Stimulated activated CD4-positive, alpha-beta T cell treated with anti-CD3 and anti-CD28 coated beads, Interleukin-15, amount 100 ng/mL, for 24 hours (primary cell): ENCODE measurements at regions not wholly inside any gene's neighbourhood (a gene's known extent, or its start where the extent isn't known, plus 50 kb on each side); places are given as distances from the start of the nearest gene placed in this dataset.

Experiments used
- DNase-seq: peaks from one replicate; pipeline ENCODE4 v3.0.0-alpha.2; 2020

- no peak for DNase-seq
Observed at GRCh38 chr3:102605153-102605552, 170.3 kb downstream of the ZPLD1 start.

GRCh38 chr3:102608875-102609274, 174.1 kb downstream of the ZPLD1 start:
- DNase-seq = no peak

DNA sequence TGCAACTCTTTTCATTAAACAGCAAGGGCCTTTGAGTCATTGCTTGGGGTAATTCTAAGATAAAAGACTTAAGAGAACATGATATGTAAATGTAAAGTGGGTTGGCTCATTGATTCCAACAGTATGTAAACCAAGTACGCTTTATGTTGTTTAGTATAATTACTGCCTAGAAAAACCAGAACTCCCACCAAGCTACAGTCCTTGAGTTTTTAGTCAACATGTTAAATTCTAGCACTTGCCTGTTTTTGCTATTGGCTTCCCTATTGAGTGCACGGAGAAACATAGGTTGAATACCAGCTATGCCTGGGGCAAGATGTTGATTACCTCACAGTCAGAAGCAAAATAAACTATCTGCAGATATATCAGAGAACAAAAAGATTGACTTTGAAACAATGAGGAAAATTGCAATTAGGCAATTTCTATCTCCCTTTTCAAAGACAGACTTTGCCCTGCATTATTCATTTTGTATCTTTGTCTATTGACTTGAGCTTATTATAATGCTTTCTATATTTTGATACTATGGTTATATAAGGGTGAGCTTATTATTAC, 179.3 kb downstream of the ZPLD1 start:
- DNase-seq = no peak

DNA sequence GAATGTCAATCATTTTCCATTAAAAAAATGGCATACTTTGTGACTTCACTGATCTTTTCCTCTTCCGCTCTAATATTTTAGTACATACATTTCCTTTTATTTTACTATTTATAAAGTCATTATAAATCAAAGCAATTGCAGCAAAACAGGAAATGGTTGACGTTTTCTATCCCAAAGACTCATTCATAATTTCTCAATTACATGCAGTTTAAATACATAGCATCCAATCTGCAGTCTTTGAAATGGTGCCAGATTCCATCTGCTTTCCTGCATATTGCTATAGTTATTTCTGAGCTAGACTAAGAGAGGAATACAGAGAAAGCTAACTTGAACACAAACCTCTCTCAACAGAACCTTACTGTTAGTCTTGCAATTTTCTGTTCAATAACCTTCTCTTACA, 179.8 kb downstream of the ZPLD1 start:
- no peak for DNase-seq

- DNase-seq = no peak
Observed at GRCh38 chr3:102617381-102617780, 182.6 kb downstream of the ZPLD1 start.

GRCh38 chr3:102619361-102619760, 184.5 kb downstream of the ZPLD1 start:
- no peak for DNase-seq

DNA sequence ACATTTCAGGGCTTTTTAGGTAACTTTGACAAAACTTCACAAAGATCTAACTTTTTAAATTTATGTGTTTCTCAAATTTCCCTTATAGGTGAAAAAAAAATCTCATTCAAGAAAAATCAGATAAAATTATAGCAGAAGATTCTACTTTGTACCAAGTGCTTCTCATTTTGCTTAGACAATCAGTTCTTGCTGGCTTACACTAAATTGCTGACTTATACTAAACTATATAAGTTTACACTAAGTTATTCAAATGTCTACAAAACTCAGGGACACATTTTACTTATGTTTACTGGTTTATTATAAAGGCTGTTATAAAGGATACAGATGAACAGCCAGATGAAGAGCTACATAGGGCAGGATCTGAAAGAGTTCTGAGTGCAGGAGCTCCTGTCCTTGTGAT, 195.1 kb downstream of the ZPLD1 start:
- DNase-seq = no peak

DNA sequence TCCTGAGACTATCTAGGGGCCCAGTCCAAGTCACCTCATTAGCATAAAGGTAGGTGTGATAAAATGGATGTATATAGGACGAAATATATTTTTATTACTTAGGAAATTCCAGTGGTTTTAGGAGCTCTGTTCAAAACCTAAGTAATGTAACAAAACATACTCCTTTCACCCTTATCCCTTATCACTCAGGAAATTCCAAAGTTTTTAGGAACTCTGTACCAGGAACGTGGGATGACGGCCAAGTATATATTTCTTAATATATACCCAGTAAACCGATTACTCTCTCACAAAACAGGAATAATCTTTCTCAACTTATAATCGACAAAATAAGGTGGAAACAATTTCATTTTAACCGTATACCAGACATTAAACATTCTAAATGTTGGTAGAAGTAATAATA, 195.7 kb downstream of the ZPLD1 start:
- DNase-seq = no peak

GRCh38 chr3:102643546-102643945, 208.7 kb downstream of the ZPLD1 start:
- DNase-seq = no peak

DNA sequence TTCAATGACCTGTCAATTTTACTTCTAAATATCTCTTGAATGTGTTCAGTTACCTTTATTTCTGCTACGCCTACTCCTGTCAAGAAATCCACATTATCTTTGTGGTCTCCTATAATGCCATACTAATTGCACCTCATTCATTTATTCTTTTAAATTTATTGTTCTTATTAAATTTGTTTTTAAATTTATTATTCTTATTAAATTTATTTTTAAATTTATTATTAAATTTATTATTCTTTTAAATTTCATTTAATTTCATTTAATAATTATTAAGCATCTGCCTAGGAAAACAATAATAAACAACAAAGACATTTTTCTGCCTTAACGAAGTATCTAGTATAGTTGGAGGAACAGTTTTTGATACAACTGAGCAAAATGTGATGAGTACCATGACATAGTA, 211.7 kb downstream of the ZPLD1 start:
- DNase-seq = no peak

DNA sequence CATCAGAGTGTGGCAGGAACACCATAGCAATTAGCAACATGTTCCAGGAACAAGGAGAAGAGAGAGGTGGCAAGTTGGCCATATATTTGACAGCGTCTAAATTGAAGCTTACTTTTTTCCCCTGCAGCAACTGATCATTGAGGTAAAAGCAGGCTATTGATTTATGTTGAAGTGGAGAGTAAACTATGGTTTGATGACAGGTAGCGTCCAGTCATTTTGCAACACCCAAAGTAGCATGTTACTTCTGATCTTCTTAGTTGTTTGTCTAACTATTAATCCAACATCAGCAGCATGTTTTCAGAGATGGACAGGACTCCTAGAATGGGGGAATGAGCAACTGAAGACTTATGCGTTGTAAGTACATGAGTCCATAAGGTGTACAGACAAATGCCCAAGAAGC, 225.8 kb downstream of the ZPLD1 start:
- DNase-seq = no peak

DNA sequence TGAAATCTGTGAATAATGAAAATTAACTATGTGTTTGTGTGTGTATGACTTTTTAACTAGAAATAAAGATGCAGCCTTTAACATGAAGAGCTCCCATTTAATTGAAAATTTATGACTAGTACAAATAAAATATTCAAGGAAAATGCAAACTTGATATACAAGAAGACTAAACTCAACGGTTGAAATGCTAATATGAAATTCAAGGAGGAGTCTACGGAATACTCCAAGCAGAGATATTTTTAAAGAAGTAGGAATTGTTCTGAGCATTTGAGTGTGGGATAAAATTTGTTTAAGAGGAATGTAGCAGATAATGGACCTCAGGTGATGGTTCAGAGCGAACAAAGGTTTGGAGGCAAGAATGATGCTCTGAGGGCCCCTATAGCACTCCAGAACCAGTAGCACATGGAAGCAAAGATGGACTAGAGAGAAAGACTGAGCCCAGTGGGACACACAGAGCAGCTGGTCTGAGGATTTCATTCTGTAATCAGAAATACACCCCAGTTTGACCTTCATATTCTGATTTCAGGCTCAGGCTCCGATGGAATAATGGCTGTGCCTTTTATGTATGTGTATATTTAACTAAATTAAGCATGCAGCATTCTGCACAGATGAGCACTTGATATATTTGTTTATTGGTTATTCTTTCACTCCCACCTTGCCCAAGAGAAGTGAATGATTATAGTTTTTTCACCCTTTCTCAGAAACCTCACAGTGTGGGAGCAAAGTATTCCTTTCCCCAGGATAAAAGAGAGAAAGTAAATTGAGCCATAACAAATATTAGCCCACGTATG, 227.1 kb downstream of the ZPLD1 start:
- DNase-seq = no peak

GRCh38 chr3:102662498-102662772, 227.6 kb downstream of the ZPLD1 start:
- DNase-seq = no peak

DNA sequence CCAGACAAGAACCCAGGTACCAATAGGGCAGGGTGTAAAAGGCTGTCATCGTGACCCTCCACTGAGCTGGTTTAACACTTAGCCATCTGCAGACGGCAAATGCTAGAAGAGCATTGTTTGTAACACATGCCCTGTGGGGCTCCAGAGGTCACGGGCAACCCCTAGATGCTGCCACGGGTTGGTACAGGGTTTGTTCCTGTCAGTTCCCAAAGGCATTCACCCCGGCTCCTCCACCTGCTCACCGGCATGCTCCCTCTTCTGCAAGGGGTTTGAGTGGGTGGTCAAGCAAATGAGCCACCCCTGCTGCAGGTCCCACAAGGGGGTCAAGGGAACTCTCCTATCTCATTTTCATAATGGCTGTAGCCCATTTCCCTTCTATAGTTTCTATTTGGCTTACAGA, 229.3 kb downstream of the ZPLD1 start:
- DNase-seq = no peak

DNA sequence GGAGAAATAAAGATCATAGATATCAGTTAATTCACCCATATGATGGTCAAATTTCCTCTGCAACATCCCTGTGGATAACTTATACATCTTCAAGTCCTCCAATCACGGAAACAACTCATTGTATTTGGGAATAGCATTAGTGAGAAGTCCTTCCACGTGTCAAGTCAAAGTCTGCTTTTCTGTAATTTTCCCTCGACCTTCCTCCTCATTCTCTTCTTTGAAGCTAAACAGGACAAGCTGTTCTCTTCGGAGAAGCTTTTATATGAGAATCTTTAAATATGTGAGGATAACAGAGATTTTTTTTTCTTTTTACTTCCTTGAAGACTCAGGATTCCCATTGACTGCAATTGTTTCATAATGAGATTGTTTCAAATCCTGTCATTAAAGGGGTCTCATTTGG, 230.4 kb downstream of the ZPLD1 start:
- no peak for DNase-seq

DNA sequence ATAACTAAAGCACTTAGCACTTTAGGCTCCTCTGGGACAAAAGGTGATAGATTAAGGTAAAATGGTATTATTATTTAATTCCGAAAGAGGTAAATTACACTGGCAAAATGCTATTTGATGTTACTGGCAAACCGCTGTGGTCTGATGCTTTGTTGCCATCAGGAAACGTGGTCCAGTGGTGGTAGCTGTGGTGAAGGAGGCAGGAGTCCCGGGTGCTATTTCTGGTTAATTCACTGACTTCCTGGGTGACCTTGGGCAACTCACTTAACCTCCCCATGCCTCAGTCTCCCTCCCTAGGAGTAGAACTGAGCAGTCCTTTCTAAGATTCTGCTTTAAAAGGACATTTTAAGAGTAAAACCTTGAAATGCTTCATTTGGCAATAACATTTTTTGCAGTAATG, 233.4 kb downstream of the ZPLD1 start:
- DNase-seq = no peak

DNA sequence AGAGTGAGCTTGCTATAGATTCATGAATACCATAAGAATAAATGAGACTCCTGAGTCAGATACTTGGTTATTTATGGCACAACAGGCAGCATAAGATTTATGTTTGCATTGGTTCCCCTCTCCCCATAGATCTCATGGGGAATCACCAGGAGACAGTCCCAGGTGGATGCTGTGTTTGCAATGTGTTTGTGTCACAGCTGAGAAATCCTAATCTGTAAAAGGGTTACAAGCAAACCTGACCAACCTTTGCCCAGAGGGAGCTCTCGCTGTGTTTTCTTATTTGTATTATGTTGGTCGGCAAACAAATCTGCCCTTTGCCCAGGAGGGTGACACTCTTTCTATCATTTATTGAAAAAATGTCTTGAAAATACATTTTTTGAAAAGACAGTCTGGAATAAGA, 236.2 kb downstream of the ZPLD1 start:
- no peak for DNase-seq

- DNase-seq = no peak
Observed at GRCh38 chr3:102672305-102672704, 237.5 kb downstream of the ZPLD1 start.

- peak; percentile 73 for DNase-seq
Observed at GRCh38 chr3:102673271-102674115, 238.7 kb downstream of the ZPLD1 start.

GRCh38 chr3:102674284-102674683, 239.5 kb downstream of the ZPLD1 start:
- DNase-seq = no peak

GRCh38 chr3:102676424-102676823, 241.6 kb downstream of the ZPLD1 start:
- no peak for DNase-seq

GRCh38 chr3:102682741-102683140, 247.9 kb downstream of the ZPLD1 start:
- DNase-seq = no peak

GRCh38 chr3:102686792-102687191, 252.0 kb downstream of the ZPLD1 start:
- no peak for DNase-seq

- DNase-seq = no peak
Observed at GRCh38 chr3:102687851-102688555, 253.2 kb downstream of the ZPLD1 start.
